HG02884 (cell line): ENCODE measurements at regions not wholly inside any gene's neighbourhood (a gene's known extent, or its start where the extent isn't known, plus 50 kb on each side); places are given as distances from the start of the nearest gene placed in this dataset.
"Not testable (repeated sequence)": the region's sequence is repeated elsewhere in the genome, so short reads cannot be mapped to it uniquely, and the experiment has no call there.

Experiments
- ATAC-seq: cut with Tn5 transposase; IDR thresholded peaks from one replicate; pipeline ENCODE4 v1.9.1; 2021; ENCODE audit warnings: mild to moderate bottlenecking, moderate library complexity; ENCODE audit not compliant: unreplicated experiment

DNA sequence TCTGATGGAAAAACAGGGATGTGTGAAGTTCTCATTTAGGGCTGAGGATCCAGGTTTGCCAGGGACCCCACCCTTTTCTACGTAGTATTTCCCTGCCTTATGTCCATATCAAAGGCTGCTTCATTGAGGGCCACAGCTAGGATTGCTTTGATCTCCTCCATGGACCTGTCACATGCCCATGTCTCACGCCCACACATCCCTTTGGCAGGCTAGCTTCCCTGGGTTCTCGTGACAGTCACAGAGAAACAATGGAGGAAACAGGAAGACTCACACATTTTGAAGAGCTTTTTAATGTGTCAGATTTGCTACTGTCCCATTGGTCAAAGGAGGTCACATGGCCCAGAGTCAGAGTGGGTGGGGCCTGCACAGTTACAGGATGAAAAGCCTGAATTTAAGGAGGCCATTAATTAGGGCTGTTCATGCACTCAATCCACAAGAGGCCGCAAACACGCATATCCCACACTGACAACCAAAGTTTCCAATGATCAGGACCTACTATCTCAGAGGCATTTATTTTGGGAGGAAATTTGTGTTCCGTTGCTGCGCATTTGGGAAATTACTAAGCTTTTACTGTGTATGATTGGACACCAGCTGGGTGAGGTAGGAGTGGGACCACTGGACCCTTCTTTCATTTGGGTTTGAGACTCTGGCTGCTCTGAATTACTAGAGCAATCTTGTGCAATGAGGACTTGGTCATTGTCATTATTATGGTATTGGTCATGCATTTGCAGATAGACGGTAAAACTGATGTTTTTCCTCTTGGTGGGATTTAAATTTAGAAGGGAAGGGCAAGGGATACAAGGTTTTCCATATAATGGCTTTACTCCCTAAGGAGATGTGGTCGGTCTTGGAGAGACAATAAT, 266.2 kb downstream of the KTN1 start:
- ATAC-seq, result no peak

DNA sequence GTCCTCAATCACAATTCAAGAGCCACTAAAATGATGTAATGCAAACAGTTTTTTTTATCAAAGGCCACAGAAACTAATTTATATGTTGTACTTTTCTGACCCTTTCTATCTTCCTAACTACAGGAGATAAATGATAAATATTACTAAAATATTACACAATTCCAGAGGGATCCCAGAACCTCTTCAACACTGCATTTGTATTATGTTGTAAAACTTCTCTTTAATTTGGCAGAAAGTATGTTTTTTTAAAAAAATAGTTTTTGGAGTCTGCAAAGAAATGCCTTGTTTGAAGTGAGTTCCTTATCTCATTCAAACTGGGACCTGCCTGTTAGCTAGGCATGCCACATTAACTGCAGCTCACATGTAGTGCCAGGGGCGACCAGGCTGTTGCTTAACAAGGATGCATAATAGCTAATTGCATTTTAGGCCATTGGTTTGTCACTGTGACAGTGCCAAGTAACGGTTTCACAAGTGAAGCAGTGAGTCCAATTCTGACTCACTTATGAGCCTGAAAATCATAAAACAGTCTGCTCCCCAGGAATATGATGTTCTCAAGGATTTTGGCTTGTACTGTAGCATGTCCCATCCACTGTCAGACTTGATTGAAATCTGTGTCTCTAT, 266.9 kb downstream of the KTN1 start:
- ATAC-seq, result no peak

DNA sequence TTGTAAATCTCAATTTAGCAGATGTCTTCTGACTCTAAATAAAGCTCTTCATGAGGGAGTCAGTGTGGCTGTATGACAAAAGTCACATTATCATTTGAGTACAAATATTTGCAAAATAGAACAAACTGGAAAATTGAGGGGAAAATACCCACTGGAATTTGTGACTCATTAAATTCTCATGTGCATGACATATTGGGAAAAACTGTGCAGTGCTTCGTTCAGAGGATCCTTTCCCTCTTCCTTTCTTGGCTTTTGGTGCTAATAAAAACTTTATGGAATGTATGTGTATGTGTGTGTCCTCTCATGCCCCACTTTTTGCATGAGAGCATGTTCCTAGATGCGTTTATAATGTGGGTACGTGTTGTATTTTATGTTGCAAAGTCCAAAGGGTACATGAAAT, 267.8 kb downstream of the KTN1 start:
- ATAC-seq, result no peak

DNA sequence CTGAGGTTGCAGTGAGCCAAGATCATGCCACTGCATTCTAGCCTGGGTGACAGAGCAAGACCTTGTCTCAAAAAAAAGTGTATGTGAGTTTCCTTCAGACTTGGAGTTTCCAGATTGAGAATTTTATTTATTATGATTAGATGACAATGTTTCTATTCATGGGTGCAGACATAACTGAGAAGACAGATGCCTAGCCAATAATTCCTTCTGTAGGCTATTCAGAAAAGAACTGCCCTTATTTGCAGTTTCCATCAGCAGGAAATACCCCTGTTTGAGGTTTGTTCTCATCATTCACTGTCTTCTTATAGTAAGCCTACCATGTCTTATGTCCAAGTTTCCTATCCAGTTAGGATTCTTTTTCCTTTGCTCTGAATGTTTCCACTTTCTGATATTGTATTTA, 269.0 kb downstream of the KTN1 start:
- ATAC-seq, result no peak

DNA sequence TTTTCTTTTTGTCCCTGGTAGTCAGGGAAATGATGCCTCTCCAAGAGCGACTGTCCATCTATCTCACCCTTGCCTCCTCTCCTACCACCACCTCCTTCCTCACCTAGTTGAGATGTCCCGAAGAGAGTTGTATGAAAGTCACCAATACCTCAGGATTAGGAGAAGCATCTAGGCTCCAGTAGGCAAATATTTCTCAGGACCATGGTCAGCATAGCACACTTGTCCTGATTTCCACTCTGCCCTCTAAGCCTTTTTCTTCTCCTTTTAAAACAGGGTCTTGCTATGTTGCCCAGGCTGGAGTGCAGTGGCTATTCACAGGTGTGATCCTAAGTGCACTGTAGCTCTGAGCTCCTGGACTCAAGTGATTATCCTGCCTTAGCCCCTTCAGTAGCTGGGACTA, 268.4 kb upstream of the PELI2 start:
- ATAC-seq, result no peak

DNA sequence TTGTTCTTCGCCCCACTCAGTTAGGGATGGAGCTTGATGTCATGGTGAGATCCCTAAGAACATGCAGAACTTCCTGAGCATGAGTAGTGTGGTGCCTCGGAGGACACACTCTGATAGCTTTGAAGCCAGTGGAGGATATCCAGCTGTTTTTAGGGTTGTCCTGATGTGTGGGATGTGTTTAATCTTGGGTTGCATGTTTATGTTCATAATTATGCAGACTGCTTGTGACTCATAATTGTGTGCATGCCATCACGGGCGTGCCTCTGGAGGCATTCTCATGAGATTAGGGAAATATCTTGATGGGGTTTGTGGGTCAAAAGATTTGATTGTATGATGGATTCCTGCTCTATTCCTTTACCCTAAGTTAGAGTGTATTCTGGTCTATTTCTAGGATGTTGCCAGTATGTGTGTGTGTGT, 267.4 kb upstream of the PELI2 start:
- no peak for ATAC-seq

DNA sequence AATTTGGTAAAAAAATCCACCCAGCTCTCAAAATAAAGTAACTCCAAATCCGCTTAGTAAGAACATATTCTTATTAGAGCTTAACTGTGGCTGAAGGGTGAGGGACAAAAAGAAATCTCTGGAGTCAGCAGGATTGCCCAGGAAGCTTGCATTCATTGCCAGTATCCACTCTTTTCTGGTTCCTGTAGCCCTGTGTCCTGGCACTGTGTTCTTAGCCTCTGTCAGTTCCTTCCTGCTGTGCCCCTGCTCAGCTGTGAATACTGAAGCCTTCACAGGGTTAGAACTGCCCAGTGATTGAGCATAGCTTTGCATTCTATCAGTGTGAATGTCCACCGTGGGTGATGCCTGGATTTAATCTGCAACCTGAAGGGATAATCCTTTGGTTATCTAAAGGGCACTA, 266.9 kb upstream of the PELI2 start:
- ATAC-seq, result no peak

DNA sequence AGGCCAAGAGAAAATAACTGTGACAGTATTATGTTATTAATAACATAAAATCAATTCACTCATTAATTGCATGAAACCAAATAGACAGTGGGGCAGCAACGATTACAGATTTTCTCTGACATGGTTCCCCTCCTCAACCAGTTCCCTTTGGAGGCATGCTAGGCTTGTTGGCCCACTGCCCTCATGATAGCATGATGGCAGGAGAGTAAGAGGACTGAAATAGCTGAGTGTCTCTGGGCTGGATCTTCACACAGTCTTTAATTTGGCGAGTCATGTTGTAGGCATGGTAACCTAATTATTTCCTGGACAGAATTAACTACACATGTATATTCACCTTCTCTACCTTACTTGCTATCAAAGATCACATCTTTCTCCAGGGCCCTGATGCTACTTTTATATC, 266.2 kb upstream of the PELI2 start:
- no peak for ATAC-seq

DNA sequence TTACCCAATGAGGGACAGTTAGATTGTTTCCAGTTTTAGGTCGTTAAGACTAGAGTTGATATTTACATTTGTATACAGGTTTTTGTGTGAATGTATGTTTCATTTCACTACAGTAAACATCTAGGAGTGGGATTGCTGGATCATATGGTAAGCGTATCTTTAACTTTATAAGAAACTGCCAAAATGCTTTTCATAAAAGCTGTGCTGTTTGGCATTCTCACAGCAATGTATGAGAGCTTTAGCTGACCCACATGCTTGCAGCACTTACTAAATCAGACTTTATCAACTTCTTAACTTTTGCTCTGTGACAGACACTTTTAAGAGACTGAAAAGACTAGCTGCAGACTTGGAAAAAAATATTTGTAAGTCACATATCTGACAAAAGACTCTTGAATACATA, 262.5 kb upstream of the PELI2 start:
- no peak for ATAC-seq

DNA sequence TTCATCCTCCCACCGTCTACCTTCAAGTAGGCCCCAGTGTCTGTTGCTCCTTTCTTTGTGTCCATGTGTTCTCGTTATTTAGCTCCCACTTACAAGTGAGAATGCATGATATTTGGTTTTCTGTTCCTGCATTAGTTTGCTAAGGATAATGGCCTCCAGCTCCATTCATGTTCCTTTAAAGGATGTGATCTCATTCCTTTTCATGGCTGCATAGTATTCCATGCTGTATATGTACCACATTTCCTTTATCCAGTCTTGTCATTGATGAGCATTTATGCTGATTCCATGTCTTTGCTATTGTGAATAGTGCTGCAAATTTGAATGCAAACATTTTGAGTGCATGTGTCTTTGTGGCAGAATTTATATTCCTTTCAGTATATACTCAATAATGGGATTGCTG, 259.6 kb upstream of the PELI2 start:
- no peak for ATAC-seq

DNA sequence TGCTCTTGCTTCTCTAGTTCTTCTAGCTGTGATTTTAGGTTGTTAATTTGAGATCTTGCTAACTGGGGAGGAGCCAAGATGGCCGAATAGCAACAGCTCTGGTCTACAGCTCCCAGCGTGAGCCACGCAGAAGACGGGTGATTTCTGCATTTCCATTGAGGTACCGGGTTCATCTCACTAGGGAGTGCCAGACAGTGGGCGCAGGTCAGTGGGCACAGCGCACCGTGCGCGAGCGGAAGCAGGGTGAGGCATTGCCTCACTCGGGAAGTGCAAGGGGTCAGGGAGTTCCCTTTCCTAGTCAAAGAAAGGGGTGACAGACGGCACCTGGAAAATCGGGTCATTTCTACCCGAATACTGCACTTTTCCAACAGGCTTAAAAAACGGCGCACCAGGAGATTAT, 256.6 kb upstream of the PELI2 start:
- ATAC-seq, result not testable (repeated sequence)

DNA sequence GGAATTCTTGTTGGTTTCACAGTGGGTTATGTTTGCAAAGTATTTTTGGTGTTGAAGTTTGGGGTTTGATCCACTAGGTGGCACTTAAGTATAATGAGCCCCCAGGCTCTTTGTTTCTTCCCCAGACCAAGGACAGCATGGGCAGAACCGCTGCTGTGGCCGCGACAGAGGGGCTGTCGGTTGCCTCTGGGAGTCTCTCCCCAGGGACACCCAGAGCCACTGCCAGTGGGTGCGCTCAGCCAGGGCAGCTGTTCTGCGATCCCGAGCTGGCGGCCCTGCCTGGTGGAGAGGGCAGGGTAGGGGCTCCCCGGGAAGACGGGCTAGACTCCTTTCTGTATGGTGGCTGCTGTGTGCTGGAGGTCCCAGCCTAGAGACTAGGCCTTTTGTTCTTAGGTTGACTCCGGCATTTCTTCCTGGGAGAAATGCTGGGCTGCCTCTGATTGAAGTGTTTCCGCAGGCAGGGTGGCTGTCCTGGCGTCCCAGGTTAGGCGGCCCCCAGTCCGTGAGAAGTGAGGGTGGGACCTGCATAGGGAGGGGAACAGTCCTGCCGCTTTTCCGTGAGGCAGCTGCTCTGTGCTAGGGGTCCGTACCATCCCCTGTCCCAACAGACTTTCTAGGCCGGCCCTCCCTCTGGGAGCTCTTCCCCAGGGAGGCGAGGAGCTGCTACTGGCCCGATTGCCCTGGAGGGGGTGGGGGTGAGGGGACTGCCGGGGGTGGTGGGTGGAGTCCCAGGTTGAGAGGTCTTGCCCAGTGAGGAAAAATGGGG, 253.1 kb upstream of the PELI2 start:
- no peak for ATAC-seq

DNA sequence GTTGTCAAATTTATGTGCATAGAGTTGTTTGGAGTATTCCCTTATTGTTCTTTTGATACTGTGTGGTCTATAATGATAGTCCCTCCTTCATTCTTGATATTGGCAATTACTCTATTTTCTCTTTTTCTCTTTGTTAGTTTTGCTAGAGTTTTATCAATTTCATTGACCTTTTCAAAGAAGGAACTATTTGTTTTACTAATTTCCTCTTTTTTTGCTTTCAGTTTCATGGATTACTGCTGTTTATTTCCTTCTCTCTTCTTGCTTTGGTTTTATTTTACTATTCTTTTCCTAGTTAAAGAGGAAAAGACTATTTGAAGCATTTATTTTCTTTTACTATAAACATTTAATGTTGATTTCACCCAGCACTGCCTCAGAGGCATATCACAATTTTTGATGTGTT, 250.9 kb upstream of the PELI2 start:
- no peak for ATAC-seq

DNA sequence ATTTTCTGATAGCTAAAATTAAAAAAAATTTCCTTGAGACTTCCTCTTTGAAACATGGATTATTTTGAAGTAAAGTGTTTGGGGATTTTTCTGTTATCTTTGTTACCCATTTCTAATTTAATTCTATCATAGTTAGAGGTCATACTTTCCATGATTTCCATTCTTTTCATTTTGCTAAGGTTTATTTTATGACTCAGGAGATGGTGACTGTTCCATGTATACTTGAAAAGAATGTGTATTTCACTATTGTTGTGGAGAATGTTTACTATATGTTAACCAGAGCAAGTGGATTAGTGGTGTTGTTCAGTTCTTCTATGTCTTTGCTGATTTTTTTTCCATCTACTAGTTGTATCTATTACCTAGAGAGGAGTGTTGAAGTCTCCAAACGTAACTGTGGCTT, 250.5 kb upstream of the PELI2 start:
- ATAC-seq, result no peak

DNA sequence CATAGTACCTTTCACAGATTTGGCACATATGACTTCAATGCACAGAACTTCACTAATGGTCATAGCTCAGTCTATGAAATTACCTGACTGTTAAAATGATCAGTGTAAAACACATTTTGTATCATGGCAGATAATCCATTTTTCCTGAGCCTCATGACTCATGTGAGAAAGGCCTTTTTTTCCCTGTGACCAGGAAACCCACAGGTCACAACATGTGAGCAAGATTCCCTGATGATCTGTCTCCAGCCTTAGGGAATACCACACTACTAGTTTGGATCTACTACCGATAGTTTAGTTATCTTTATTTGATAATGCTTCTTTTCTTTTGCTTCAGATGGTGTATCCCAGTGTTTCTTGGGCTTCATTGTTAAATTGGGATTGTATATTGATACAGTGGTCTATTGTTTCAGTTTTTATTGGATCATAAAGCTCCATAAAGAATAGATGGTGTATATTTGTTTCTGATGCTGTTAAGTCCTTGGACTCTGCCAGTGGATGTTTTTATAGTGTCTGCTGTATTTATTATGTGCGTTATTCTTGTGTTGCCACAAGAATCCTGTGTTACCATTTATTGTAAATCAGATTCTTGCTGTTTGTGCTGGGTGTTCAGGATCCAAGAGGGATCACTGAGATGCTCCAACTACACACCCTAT, 248.7 kb upstream of the PELI2 start:
- no peak for ATAC-seq

DNA sequence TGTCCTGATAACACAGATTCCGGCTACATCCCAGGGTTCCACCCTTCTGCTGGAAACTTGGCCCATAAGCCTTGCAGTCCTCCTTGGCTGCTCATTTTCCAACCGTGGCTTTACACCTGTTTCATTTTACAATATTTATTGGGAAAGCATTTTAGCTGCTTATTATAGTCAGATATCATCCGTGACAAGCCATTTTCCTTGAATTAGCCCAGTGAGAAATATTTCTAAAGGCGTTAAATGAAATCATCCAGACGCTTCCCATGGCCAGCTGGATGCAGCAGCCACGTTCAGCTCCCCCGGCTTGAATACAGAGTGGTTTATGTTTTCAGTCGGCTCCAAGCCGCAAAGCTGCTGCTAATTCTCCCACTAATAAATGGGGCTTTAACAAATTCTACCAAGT, 245.0 kb upstream of the PELI2 start:
- no peak for ATAC-seq

DNA sequence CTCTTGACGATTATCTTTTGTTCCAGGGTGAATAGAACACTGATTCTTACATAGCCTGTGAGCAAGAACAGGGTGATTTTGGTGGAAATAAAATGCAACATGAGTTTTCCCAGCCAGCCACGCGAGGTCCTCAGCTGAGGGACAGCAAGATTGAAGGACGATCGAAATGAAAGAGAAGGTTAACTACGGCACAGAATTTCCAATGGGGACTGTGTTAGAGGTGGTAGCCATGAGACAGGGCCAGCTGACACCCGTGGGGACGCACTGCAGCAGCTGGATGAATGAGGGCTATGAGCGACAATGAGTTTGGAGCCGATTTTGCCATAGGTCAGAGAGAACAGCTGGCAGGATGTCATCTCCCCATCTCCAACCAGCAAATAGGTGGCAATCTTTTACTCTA, 243.4 kb upstream of the PELI2 start:
- no peak for ATAC-seq

DNA sequence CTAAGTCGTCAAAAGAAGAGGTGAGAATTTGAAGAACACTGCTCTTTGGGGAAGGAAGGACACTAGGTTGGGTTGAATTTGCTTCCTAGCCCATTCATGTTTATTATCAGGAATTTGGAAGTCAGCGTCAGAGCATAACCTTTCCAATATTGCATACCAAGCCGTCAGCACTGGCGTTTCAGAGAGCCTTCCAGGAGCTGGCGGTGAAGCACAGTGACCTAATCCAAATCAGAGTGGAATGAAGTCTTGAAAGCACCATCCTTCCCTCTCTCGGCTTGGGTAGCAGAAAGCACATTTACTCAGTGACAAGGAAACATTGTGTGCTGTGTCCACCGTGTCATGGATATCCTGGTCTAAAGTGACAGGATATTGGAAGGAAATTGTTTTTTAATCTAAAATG, 240.3 kb upstream of the PELI2 start:
- ATAC-seq, result no peak

DNA sequence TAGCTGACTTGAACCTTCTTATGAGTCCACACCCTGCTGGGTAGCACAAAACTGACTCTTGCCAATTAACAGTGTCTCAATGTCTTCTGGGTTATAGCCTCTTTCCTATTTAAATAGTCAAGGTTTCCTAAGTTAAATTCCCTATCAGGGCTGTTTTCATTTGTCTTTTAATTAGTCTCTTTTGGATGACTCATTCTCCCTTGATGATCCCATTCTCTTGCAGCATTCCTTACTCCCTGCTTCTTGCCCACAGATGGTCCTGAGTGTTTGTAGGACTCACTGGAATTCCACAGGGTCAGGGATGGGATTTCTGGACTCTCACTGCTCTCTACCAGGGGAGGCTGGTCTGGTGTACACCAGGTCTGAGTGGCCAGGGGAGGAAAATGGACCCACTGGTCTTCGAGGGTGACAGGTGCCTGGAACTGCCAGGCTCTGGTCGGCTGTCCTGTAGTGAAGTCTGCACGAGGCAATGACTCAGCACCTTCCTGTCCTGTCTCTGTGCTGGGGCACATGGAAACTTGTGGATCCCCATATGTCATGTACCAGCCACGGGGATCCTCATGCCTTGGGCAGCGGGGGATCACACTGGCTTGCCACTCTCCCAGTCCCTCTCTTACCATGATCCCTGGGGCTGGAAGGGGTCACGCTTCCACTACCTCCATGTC, 236.5 kb upstream of the PELI2 start:
- no peak for ATAC-seq

DNA sequence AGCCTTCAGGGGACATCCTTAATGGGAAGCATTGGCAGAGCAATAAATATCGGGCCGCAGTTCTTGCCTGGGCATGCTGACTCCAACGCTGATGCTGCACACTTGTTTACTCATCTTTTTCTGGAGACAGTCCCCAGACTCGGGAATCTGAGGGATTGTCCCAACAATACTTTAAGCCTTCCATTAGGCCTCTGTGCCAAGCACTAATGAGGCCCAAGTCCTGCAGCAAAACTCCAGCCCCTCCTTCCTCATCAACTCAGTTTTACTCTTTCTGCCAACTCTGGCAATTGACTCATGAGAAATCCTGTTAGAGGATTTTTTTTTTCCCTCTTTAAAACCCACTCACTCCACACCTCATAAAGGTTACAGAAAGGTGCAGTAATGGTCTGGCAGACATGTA, 233.4 kb upstream of the PELI2 start:
- no peak for ATAC-seq

DNA sequence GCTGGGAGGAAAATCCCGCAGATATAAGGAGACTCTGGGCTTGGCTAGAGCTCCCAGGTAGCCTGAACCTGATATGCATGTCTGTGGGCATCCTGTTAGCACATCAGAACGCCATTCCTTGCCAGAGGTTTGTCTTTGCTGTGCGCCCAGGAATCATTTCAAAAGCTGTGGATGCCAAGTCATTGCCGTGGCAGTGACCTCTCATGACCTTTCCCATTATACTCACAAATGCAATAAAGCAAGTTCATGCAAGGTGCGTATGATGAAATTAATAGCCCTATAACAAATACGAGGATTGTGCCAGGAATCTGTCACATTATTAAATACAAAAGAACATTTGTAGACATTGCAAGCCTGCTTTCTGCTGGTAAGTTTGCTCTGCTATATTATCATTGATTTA, 229.1 kb upstream of the PELI2 start:
- ATAC-seq, result no peak
